B cell (primary cell): ENCODE measurements at regions not wholly inside any gene's neighbourhood (a gene's known extent, or its start where the extent isn't known, plus 50 kb on each side); places are given as distances from the start of the nearest gene placed in this dataset.

Experiments
- EZH2 ChIP-seq: IDR thresholded peaks from 2 replicates; pipeline ENCODE4 v1.6.1; 2012; ENCODE audit warnings: borderline replicate concordance, low read depth, mild to moderate bottlenecking, moderate library complexity, low read length; ENCODE audit not compliant: insufficient read depth, poor library complexity, severe bottlenecking
- TF ChIP-seq, protein P1 (sequence below): fragments of 200-600 bp; IDR thresholded peaks from one replicate; pipeline ENCODE4 v1.8.0; 2022; ENCODE audit warnings: antibody characterized with exemption, mild to moderate bottlenecking

GRCh38 chr13:70388935-70389334, 280.7 kb upstream of the KLHL1 start:
- TF ChIP-seq, protein P1, sequence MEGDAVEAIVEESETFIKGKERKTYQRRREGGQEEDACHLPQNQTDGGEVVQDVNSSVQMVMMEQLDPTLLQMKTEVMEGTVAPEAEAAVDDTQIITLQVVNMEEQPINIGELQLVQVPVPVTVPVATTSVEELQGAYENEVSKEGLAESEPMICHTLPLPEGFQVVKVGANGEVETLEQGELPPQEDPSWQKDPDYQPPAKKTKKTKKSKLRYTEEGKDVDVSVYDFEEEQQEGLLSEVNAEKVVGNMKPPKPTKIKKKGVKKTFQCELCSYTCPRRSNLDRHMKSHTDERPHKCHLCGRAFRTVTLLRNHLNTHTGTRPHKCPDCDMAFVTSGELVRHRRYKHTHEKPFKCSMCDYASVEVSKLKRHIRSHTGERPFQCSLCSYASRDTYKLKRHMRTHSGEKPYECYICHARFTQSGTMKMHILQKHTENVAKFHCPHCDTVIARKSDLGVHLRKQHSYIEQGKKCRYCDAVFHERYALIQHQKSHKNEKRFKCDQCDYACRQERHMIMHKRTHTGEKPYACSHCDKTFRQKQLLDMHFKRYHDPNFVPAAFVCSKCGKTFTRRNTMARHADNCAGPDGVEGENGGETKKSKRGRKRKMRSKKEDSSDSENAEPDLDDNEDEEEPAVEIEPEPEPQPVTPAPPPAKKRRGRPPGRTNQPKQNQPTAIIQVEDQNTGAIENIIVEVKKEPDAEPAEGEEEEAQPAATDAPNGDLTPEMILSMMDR: no peak
- no peak for TF ChIP-seq EZH2
